ENCODE measurements at regions not wholly inside any gene's neighbourhood (a gene's known extent, or its start where the extent isn't known, plus 50 kb on each side); places are given as distances from the start of the nearest gene placed in this dataset.

- Histone ChIP-seq H3K4me3 (ENCODE audit: low read depth, low read length) (no peak overlapping the region), H3K36me3 (no peaks in the 10 kb centered on the region), H3K27me3 (ENCODE audit: insufficient read depth, low read depth, severe bottlenecking) (no peaks in the 10 kb centered on the region), H3K9me3 (ENCODE audit: severe bottlenecking) (no peaks in the 10 kb centered on the region), H3K27ac (peak overlapping the region; percentile 85)
- peak; percentile 88 for DNase-seq
- TF ChIP-seq CTCF (IDR thresholded peaks at IDR 0.05; ENCODE audit: low read depth, low read length): no peak
Measured at GRCh38 chr5:133867341-133867740, 101.1 kb downstream of the C5orf15 start.

- H3K4me3 ChIP-seq (ENCODE audit: low read depth, low read length): no peak overlapping the region
- no peaks in the 10 kb centered on the region for H3K36me3 ChIP-seq
- peak; percentile 31; the same call in 1 of the 2 replicates for TF ChIP-seq CTCF (IDR thresholded peaks at IDR 0.05; ENCODE audit: low read depth, low read length)
- DNase-seq: peak; percentile 51
- H3K27ac ChIP-seq: peak overlapping the region; percentile 85
- H3K27me3 ChIP-seq (ENCODE audit: insufficient read depth, low read depth, severe bottlenecking): no peaks in the 10 kb centered on the region
- H3K9me3 ChIP-seq (ENCODE audit: severe bottlenecking): no peaks in the 10 kb centered on the region
Measured at GRCh38 chr5:133866903-133867245, 101.6 kb downstream of the C5orf15 start.

- H3K9me3 ChIP-seq (ENCODE audit: severe bottlenecking): no peaks in the 10 kb centered on the region
- no peak for TF ChIP-seq CTCF (IDR thresholded peaks at IDR 0.05; ENCODE audit: low read depth, low read length)
- no peak for DNase-seq
- H3K4me3 ChIP-seq (ENCODE audit: low read depth, low read length): no peak overlapping the region
- H3K27me3 ChIP-seq (ENCODE audit: insufficient read depth, low read depth, severe bottlenecking): no peaks in the 10 kb centered on the region
- no peaks in the 10 kb centered on the region for H3K36me3 ChIP-seq
- H3K27ac ChIP-seq: peak overlapping the region; percentile 85
Measured at GRCh38 chr5:133866160-133866902, 102.1 kb downstream of the C5orf15 start.

- H3K27me3 ChIP-seq (ENCODE audit: insufficient read depth, low read depth, severe bottlenecking): no peaks in the 10 kb centered on the region
- no peak overlapping the region for H3K4me3 ChIP-seq (ENCODE audit: low read depth, low read length)
- no peak for TF ChIP-seq CTCF (IDR thresholded peaks at IDR 0.05; ENCODE audit: low read depth, low read length)
- no peaks in the 10 kb centered on the region for H3K9me3 ChIP-seq (ENCODE audit: severe bottlenecking)
- DNase-seq: no peak
- no peak overlapping the region for H3K27ac ChIP-seq
- H3K36me3 ChIP-seq: no peaks in the 10 kb centered on the region
Measured at GRCh38 chr5:133865113-133865512, 103.3 kb downstream of the C5orf15 start.

- no peak for TF ChIP-seq CTCF (IDR thresholded peaks at IDR 0.05; ENCODE audit: low read depth, low read length)
- H3K36me3 ChIP-seq: no peaks in the 10 kb centered on the region
- no peaks in the 10 kb centered on the region for H3K9me3 ChIP-seq (ENCODE audit: severe bottlenecking)
- H3K4me3 ChIP-seq (ENCODE audit: low read depth, low read length): no peak overlapping the region
- H3K27me3 ChIP-seq (ENCODE audit: insufficient read depth, low read depth, severe bottlenecking): no peaks in the 10 kb centered on the region
- DNase-seq: no peak
- no peak overlapping the region for H3K27ac ChIP-seq
Measured at GRCh38 chr5:133864711-133865110, 103.7 kb downstream of the C5orf15 start.
